ACC112 (cell line): ENCODE measurements at regions not wholly inside any gene's neighbourhood (a gene's known extent, or its start where the extent isn't known, plus 50 kb on each side); places are given as distances from the start of the nearest gene placed in this dataset.

Experiments used
- H2AFZ ChIP-seq: fragments of 200-600 bp; sonication (generic); one replicate; pipeline ENCODE4 v1.6.0; 2017; ENCODE audit warnings: antibody characterized with exemption, low read length; ENCODE audit not compliant: unreplicated experiment
- H3K27ac ChIP-seq: fragments of 200-600 bp; sonication (generic); 2 replicates; pipeline ENCODE4 v1.5.1; 2014; ENCODE audit warnings: low read depth, mild to moderate bottlenecking, antibody characterized with exemption, low read length, moderate library complexity
- H3K27me3 ChIP-seq: fragments of 200-600 bp; sonication (generic); 2 replicates; pipeline ENCODE4 v1.6.1; 2014; ENCODE audit warnings: mild to moderate bottlenecking, antibody characterized with exemption, low read length, moderate library complexity, mixed read lengths; ENCODE audit not compliant: insufficient read depth
- H3K36me3 ChIP-seq: fragments of 200-600 bp; sonication (generic); 2 replicates; pipeline ENCODE4 v1.6.1; 2016; ENCODE audit warnings: mild to moderate bottlenecking, antibody characterized with exemption, low read length, moderate library complexity, mixed read lengths; ENCODE audit not compliant: insufficient read depth
- H3K4me1 ChIP-seq: fragments of 200-600 bp; sonication (generic); one replicate; pipeline ENCODE4 v1.6.1; 2016; ENCODE audit warnings: low read length, mixed read lengths; ENCODE audit not compliant: insufficient read depth, unreplicated experiment, control insufficient read depth
- H3K4me3 ChIP-seq: fragments of 200-600 bp; sonication (generic); 2 replicates; pipeline ENCODE4 v1.5.1; 2014; ENCODE audit warnings: mild to moderate bottlenecking, low read depth, low read length
- H3K79me2 ChIP-seq: fragments of 200-600 bp; sonication (generic); one replicate; pipeline ENCODE4 v1.6.0; 2016; ENCODE audit warnings: low read length; ENCODE audit not compliant: control insufficient read depth, unreplicated experiment, insufficient read depth

GRCh38 chr1:47564570-47564969 lies 126.7 kb downstream of the FOXD2 start:
- 0 out of 2 replicates have a peak, but pooled peaks cover 4% of the 10 kb centered on the region for H3K27me3 ChIP-seq

GRCh38 chr1:47565092-47565491 lies 127.2 kb downstream of the FOXD2 start:
- Histone ChIP-seq H2AFZ (no peak overlapping the region), H3K4me3 (no peak overlapping the region), H3K79me2 (no peaks in the 10 kb centered on the region), H3K4me1 (no peaks in the 10 kb centered on the region), H3K27me3 (0 out of 2 replicates have a peak, but pooled peaks cover under 1% of the 10 kb centered on the region), H3K27ac (no peak overlapping the region), H3K36me3 (no peaks in the 10 kb centered on the region)

More at GRCh38 chr1:47564570-47564969, 126.7 kb downstream of the FOXD2 start:
- Histone ChIP-seq H3K4me3 (no peak overlapping the region), H3K4me1 (no peaks in the 10 kb centered on the region), H2AFZ (no peak overlapping the region), H3K27ac (no peak overlapping the region), H3K36me3 (no peaks in the 10 kb centered on the region), H3K79me2 (no peaks in the 10 kb centered on the region)

GRCh38 chr1:47565676-47566075 lies 127.8 kb downstream of the FOXD2 start:
- H3K27me3 ChIP-seq = no peaks in the 10 kb centered on the region
- no peaks in the 10 kb centered on the region for H3K79me2 ChIP-seq
- H3K36me3 ChIP-seq = no peaks in the 10 kb centered on the region
- H3K4me1 ChIP-seq = no peaks in the 10 kb centered on the region
- no peak overlapping the region for H3K27ac ChIP-seq
- no peak overlapping the region for H3K4me3 ChIP-seq
- H2AFZ ChIP-seq = no peak overlapping the region

GRCh38 chr1:47568763-47569162 lies 130.9 kb downstream of the FOXD2 start:
- no peaks in the 10 kb centered on the region for H3K4me1 ChIP-seq
- no peaks in the 10 kb centered on the region for H3K36me3 ChIP-seq
- H2AFZ ChIP-seq = no peak overlapping the region
- H3K27ac ChIP-seq = no peak overlapping the region
- H3K79me2 ChIP-seq = no peaks in the 10 kb centered on the region
- 0 out of 2 replicates have a peak, but pooled peaks cover 2% of the 10 kb centered on the region for H3K27me3 ChIP-seq
- no peak overlapping the region for H3K4me3 ChIP-seq

GRCh38 chr1:47569261-47569660 lies 131.4 kb downstream of the FOXD2 start:
- Histone ChIP-seq H3K27ac (no peak overlapping the region), H3K4me3 (no peak overlapping the region), H3K79me2 (no peaks in the 10 kb centered on the region), H3K36me3 (no peaks in the 10 kb centered on the region), H3K4me1 (no peaks in the 10 kb centered on the region), H3K27me3 (0 out of 2 replicates have a peak, but pooled peaks cover 4% of the 10 kb centered on the region), H2AFZ (no peak overlapping the region)

- H3K27ac ChIP-seq = no peak overlapping the region
- no peaks in the 10 kb centered on the region for H3K36me3 ChIP-seq
- H2AFZ ChIP-seq = no peak overlapping the region
- H3K4me3 ChIP-seq = no peak overlapping the region
- no peaks in the 10 kb centered on the region for H3K79me2 ChIP-seq
- no peaks in the 10 kb centered on the region for H3K4me1 ChIP-seq
- H3K27me3 ChIP-seq = 0 out of 2 replicates have a peak, but pooled peaks cover 4% of the 10 kb centered on the region
Measured at GRCh38 chr1:47569681-47570470, 132.0 kb downstream of the FOXD2 start.

GRCh38 chr1:47571161-47571560 lies 133.3 kb downstream of the FOXD2 start:
- Histone ChIP-seq H2AFZ (no peak overlapping the region), H3K4me3 (no peak overlapping the region), H3K4me1 (no peaks in the 10 kb centered on the region), H3K36me3 (no peaks in the 10 kb centered on the region), H3K27me3 (0 out of 2 replicates have a peak, but pooled peaks cover 4% of the 10 kb centered on the region), H3K27ac (no peak overlapping the region), H3K79me2 (no peaks in the 10 kb centered on the region)

GRCh38 chr1:47571952-47572351 lies 134.1 kb downstream of the FOXD2 start:
- Histone ChIP-seq H3K4me3 (no peak overlapping the region), H3K79me2 (no peaks in the 10 kb centered on the region), H3K27me3 (0 out of 2 replicates have a peak, but pooled peaks cover 4% of the 10 kb centered on the region), H3K4me1 (no peaks in the 10 kb centered on the region), H2AFZ (no peak overlapping the region), H3K27ac (no peak overlapping the region), H3K36me3 (no peaks in the 10 kb centered on the region)

- Histone ChIP-seq H3K27me3 (0 out of 2 replicates have a peak, but pooled peaks cover 4% of the 10 kb centered on the region), H3K4me3 (no peak overlapping the region), H3K79me2 (no peaks in the 10 kb centered on the region), H3K4me1 (no peaks in the 10 kb centered on the region), H2AFZ (no peak overlapping the region), H3K36me3 (no peaks in the 10 kb centered on the region), H3K27ac (no peak overlapping the region)
Measured at GRCh38 chr1:47572731-47573430, 135.0 kb downstream of the FOXD2 start.

GRCh38 chr1:47574451-47575165 lies 136.8 kb downstream of the FOXD2 start:
- H3K79me2 ChIP-seq = no peaks in the 10 kb centered on the region
- H3K27me3 ChIP-seq = peaks cover 19% of the 10 kb centered on the region
- H3K4me3 ChIP-seq = no peak overlapping the region
- H2AFZ ChIP-seq = no peak overlapping the region
- no peak overlapping the region for H3K27ac ChIP-seq
- H3K4me1 ChIP-seq = no peaks in the 10 kb centered on the region
- no peaks in the 10 kb centered on the region for H3K36me3 ChIP-seq
